Panc1 (cell line): ENCODE measurements at regions not wholly inside any gene's neighbourhood (a gene's known extent, or its start where the extent isn't known, plus 50 kb on each side); places are given as distances from the start of the nearest gene placed in this dataset.

ENCODE experiments used
- ATAC-seq: fragments of 200-7000 bp; cut with Tn5 transposase; 2 replicates; pipeline ENCODE4 v1.9.1; 2020; ENCODE audit warnings: mild to moderate bottlenecking, moderate library complexity
- BruUV-seq: library from RNA; stranded (reverse); fragments of 400-500 nt; replicated peaks from 2 replicates; lab custom pipeline; 2021; lab: Mats Ljungman, UMichigan
- CTCF ChIA-PET: fragments of 300-600 bp; sonication (Branson Sonifier 250); formaldehyde crosslinking; loops from one replicate; lab custom pipeline; 2022; ENCODE audit warnings: antibody characterized with exemption; lab: Charles Lee
- POLR2A ChIA-PET: fragments of 300-600 bp; sonication (Branson Sonifier 250); formaldehyde crosslinking; loops from one replicate; lab custom pipeline; 2022; ENCODE audit warnings: antibody characterized with exemption; lab: Charles Lee
- DNase-seq: peaks from one replicate; pipeline ENCODE4 v3.0.0-alpha.2; 2010; ENCODE audit warnings: low read depth, low spot score
- H3K27ac ChIP-seq: 2 replicates; pipeline ENCODE4 v1.5.1; 2011; ENCODE audit warnings: mild to moderate bottlenecking, low read length, inconsistent platforms
- H3K27me3 ChIP-seq: fragments of 200-500 bp; sonication (Bioruptor generic); 2 replicates; pipeline ENCODE4 v1.6.0; 2014; ENCODE audit warnings: low read length, inconsistent platforms; ENCODE audit not compliant: control insufficient read depth, insufficient read depth
- H3K36me3 ChIP-seq: fragments of 200-500 bp; sonication (Bioruptor generic); 2 replicates; pipeline ENCODE4 v1.5.1; 2014; ENCODE audit warnings: inconsistent platforms, mild to moderate bottlenecking, low read length, moderate library complexity; ENCODE audit not compliant: control insufficient read depth, insufficient read depth
- H3K4me1 ChIP-seq: 2 replicates; pipeline ENCODE4 v1.5.1; 2011; ENCODE audit warnings: inconsistent platforms, mild to moderate bottlenecking, low read length, moderate library complexity; ENCODE audit not compliant: control insufficient read depth, insufficient read depth
- H3K4me3 ChIP-seq, 2 experiments: 2 replicates each; pipeline ENCODE4 v1.5.1; 2011 to 2012; ENCODE audit warnings: low read depth in 2 of 2, low read length in 2 of 2, mild to moderate bottlenecking in 2 of 2, inconsistent platforms in 1 of 2, moderate library complexity in 1 of 2
- H3K9me3 ChIP-seq: fragments of 200-500 bp; sonication (Bioruptor generic); 2 replicates; pipeline ENCODE4 v1.5.1; 2014; ENCODE audit warnings: low read depth, mild to moderate bottlenecking, inconsistent platforms, low read length, moderate library complexity; ENCODE audit not compliant: control insufficient read depth, insufficient read depth
- POLR2AphosphoS5 ChIP-seq: IDR thresholded peaks from 2 replicates; pipeline ENCODE4 v1.6.1; 2012; ENCODE audit warnings: mild to moderate bottlenecking, low read depth, low read length, moderate library complexity
- REST ChIP-seq, 2 experiments: IDR thresholded peaks; 2 replicates each; pipeline ENCODE4 v1.6.1; 2011 to 2012; ENCODE audit warnings: low read depth in 2 of 2, control low read depth in 1 of 2, low read length in 1 of 2, mild to moderate bottlenecking in 1 of 2, moderate library complexity in 1 of 2; ENCODE audit not compliant: insufficient read depth in 1 of 2
- SIN3A ChIP-seq: IDR thresholded peaks from 2 replicates; pipeline ENCODE4 v1.6.1; 2012; ENCODE audit warnings: low read depth, mild to moderate bottlenecking, low read length, moderate library complexity, borderline replicate concordance; ENCODE audit not compliant: insufficient read depth
- TCF7L2 ChIP-seq: IDR thresholded peaks from 2 replicates; pipeline ENCODE4 v1.6.1; 2011; ENCODE audit warnings: mild to moderate bottlenecking, low read depth, low read length, inconsistent platforms
- in situ Hi-C: cut with HindIII; loops from 2 replicates; pipeline ENCODE4 v1.10.0; 2016; ENCODE audit warnings: low sequenced_read_pairs, low pct_unique_long_range_greater_than_20kb
- intact Hi-C: fragments of 100-400 bp; cut with micrococcal nuclease; formaldehyde crosslinking; loops from one replicate; pipeline ENCODE4 v1.10.0; 2022; ENCODE audit not compliant: unreplicated experiment
- TF ChIP-seq, protein P1 (sequence below): fragments of 450-650 bp; IDR thresholded peaks from 2 replicates; pipeline ENCODE4 v1.5.1; 2017; ENCODE audit warnings: mild to moderate bottlenecking

DNA sequence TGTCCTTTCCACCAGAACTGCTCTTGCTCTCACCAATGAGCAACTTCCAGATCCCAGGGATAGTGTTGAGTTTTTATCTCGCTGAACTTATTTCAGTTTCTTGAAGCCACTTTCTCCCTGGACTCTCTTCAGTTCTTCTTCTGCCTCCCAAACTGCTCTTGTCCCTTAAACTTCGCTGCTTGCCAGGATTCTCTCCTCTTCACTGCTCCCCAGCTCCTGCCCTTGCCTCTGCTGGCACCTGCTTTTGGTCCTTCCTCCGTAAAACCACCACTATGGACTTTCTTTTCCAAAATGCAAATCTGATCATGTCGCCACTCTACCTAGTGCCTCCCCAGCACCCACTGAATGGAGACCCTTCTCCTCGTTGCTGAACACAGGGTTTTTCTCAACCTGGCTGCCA, 92.8 kb upstream of the PALS2 start:
- Histone ChIP-seq H3K9me3 (no peaks in the 10 kb centered on the region), H3K27ac (no peak overlapping the region), H3K4me1 (no peaks in the 10 kb centered on the region), H3K27me3 (0 out of 2 replicates have a peak, but pooled peaks cover 3% of the 10 kb centered on the region), H3K4me3 (no peak overlapping the region), H3K36me3 (no peaks in the 10 kb centered on the region)
- DNase-seq (no peak), ATAC-seq (no peak)
- intact Hi-C loops = no loop called here
- TF ChIP-seq, protein P1, sequence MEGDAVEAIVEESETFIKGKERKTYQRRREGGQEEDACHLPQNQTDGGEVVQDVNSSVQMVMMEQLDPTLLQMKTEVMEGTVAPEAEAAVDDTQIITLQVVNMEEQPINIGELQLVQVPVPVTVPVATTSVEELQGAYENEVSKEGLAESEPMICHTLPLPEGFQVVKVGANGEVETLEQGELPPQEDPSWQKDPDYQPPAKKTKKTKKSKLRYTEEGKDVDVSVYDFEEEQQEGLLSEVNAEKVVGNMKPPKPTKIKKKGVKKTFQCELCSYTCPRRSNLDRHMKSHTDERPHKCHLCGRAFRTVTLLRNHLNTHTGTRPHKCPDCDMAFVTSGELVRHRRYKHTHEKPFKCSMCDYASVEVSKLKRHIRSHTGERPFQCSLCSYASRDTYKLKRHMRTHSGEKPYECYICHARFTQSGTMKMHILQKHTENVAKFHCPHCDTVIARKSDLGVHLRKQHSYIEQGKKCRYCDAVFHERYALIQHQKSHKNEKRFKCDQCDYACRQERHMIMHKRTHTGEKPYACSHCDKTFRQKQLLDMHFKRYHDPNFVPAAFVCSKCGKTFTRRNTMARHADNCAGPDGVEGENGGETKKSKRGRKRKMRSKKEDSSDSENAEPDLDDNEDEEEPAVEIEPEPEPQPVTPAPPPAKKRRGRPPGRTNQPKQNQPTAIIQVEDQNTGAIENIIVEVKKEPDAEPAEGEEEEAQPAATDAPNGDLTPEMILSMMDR = no peak
- TF ChIP-seq REST (IDR thresholded peaks at IDR 0.05; ENCODE audit: insufficient read depth in 1 of 2, low read depth in 2 of 2, low read length in 1 of 2) (no peak), POLR2AphosphoS5 (no peak), TCF7L2 (no peak), SIN3A (no peak)
- CTCF ChIA-PET = no interaction called here
- in situ Hi-C loops = no loop called here
- POLR2A ChIA-PET = no interaction called here
- BruUV-seq = no TSS peak

GRCh38 chr7:24483804-24484203, 89.4 kb upstream of the PALS2 start:
- no peak for ATAC-seq
- CTCF ChIA-PET = no interaction called here

More at GRCh38 chr7:24483804-24484203, 89.4 kb upstream of the PALS2 start:
- DNase-seq = no peak
- intact Hi-C loops (no loop called here), in situ Hi-C loops (no loop called here)
- H3K27me3 ChIP-seq = 0 out of 2 replicates have a peak, but pooled peaks cover 3% of the 10 kb centered on the region
- TF ChIP-seq, protein P1 = no peak
- TF ChIP-seq SIN3A = no peak
- no peak for TF ChIP-seq TCF7L2
- no peak for TF ChIP-seq REST (IDR thresholded peaks at IDR 0.05; ENCODE audit: insufficient read depth in 1 of 2, low read depth in 2 of 2, low read length in 1 of 2)
- no peak for TF ChIP-seq POLR2AphosphoS5
- POLR2A ChIA-PET = no interaction called here
- H3K4me3 ChIP-seq = no peak overlapping the region
- H3K4me1 ChIP-seq = no peaks in the 10 kb centered on the region
- H3K36me3 ChIP-seq = no peaks in the 10 kb centered on the region
- H3K27ac ChIP-seq = no peak overlapping the region
- no TSS peak for BruUV-seq
- H3K9me3 ChIP-seq = no peaks in the 10 kb centered on the region
